H9 (cell line): ENCODE measurements at regions not wholly inside any gene's neighbourhood (a gene's known extent, or its start where the extent isn't known, plus 50 kb on each side); places are given as distances from the start of the nearest gene placed in this dataset.
A peak's percentile ranks its signal among the peaks of the same experiment; 100 is the strongest.

ENCODE experiments used
- DNase-seq: peaks from one replicate; pipeline ENCODE4 v3.0.0-alpha.2; 2017
- H2AFZ ChIP-seq: one replicate; pipeline ENCODE4 v1.6.1; 2013; ENCODE audit warnings: mild to moderate bottlenecking, low read length, control low read depth, moderate library complexity
- H2AK5ac ChIP-seq: 2 replicates; pipeline ENCODE4 v1.6.1; 2013; ENCODE audit warnings: low read length, control low read depth, mixed read lengths; ENCODE audit not compliant: insufficient read length
- H2BK120ac ChIP-seq: one replicate; pipeline ENCODE4 v1.6.1; 2013; ENCODE audit warnings: low read depth, mild to moderate bottlenecking, low read length, control low read depth, inconsistent platforms; ENCODE audit not compliant: poor library complexity, severe bottlenecking
- H2BK12ac ChIP-seq: 2 replicates; pipeline ENCODE4 v1.6.1; 2013; ENCODE audit warnings: low read length, control low read depth, mixed read lengths, low read depth; ENCODE audit not compliant: insufficient read length
- H2BK15ac ChIP-seq: 2 replicates; pipeline ENCODE4 v1.6.1; 2013; ENCODE audit warnings: low read depth, low read length, control low read depth
- H2BK20ac ChIP-seq: one replicate; pipeline ENCODE4 v1.6.1; 2013; ENCODE audit warnings: low read depth, mild to moderate bottlenecking, low read length, control low read depth, inconsistent platforms; ENCODE audit not compliant: poor library complexity, severe bottlenecking
- H2BK5ac ChIP-seq: 2 replicates; pipeline ENCODE4 v1.6.1; 2013; ENCODE audit warnings: low read length, control low read depth, mixed read lengths; ENCODE audit not compliant: insufficient read length
- H3K14ac ChIP-seq: 2 replicates; pipeline ENCODE4 v1.6.1; 2013; ENCODE audit warnings: low read length, control low read depth; ENCODE audit not compliant: insufficient read depth
- H3K18ac ChIP-seq: 2 replicates; pipeline ENCODE4 v1.6.1; 2013; ENCODE audit warnings: low read depth, mild to moderate bottlenecking, mixed read lengths, low read length, control low read depth; ENCODE audit not compliant: insufficient read length
- H3K23ac ChIP-seq: 2 replicates; pipeline ENCODE4 v1.6.1; 2013; ENCODE audit warnings: low read length, control low read depth, mixed read lengths, low read depth; ENCODE audit not compliant: insufficient read length
- H3K23me2 ChIP-seq: 2 replicates; pipeline ENCODE4 v1.6.1; 2013; ENCODE audit warnings: low read depth, mild to moderate bottlenecking, mixed read lengths, low read length, control low read depth; ENCODE audit not compliant: insufficient read length, poor library complexity, severe bottlenecking
- H3K27ac ChIP-seq: 2 replicates; pipeline ENCODE4 v1.5.1; 2013; ENCODE audit warnings: low read length, control low read depth, mixed read lengths, low read depth; ENCODE audit not compliant: insufficient read length
- H3K27me3 ChIP-seq: 2 replicates; pipeline ENCODE4 v1.6.1; 2013; ENCODE audit warnings: low read length, control low read depth, inconsistent platforms; ENCODE audit not compliant: insufficient read depth
- H3K4ac ChIP-seq: 2 replicates; pipeline ENCODE4 v1.6.1; 2013; ENCODE audit warnings: low read depth, mild to moderate bottlenecking, control low read depth, inconsistent platforms, low read length, moderate library complexity
- H3K4me1 ChIP-seq: 2 replicates; pipeline ENCODE4 v1.6.1; 2013; ENCODE audit warnings: low read length, control low read depth, inconsistent platforms; ENCODE audit not compliant: insufficient read depth
- H3K4me2 ChIP-seq: 2 replicates; pipeline ENCODE4 v1.6.1; 2013; ENCODE audit warnings: low read length, control low read depth, mixed read lengths; ENCODE audit not compliant: insufficient read length, insufficient read depth
- H3K56ac ChIP-seq: 2 replicates; pipeline ENCODE4 v1.6.1; 2013; ENCODE audit warnings: low read depth, mild to moderate bottlenecking, mixed read lengths, low read length, control low read depth; ENCODE audit not compliant: insufficient read length
- H3K79me1 ChIP-seq: 2 replicates; pipeline ENCODE4 v1.6.1; 2013; ENCODE audit warnings: low read depth, mild to moderate bottlenecking, moderate library complexity, low read length, control low read depth, inconsistent platforms; ENCODE audit not compliant: insufficient read depth, poor library complexity, severe bottlenecking
- H3K79me2 ChIP-seq: 2 replicates; pipeline ENCODE4 v1.6.1; 2013; ENCODE audit warnings: low read length, control low read depth, inconsistent platforms; ENCODE audit not compliant: insufficient read depth
- H3K9ac ChIP-seq: 2 replicates; pipeline ENCODE4 v1.6.1; 2013; ENCODE audit warnings: low read length, control low read depth, mixed read lengths; ENCODE audit not compliant: insufficient read length; ENCODE audit errors: extremely low read depth
- H3K9me3 ChIP-seq: one replicate; pipeline ENCODE4 v1.6.1; 2013; ENCODE audit warnings: low read depth, low read length, inconsistent platforms; ENCODE audit not compliant: control insufficient read depth
- H3T11ph ChIP-seq: one replicate; pipeline ENCODE4 v1.6.1; 2013; ENCODE audit warnings: mild to moderate bottlenecking, low read length, control low read depth, inconsistent platforms
- H4K20me1 ChIP-seq: one replicate; pipeline ENCODE4 v1.6.1; 2013; ENCODE audit not compliant: control insufficient read depth, insufficient read length, insufficient read depth
- H4K5ac ChIP-seq: 2 replicates; pipeline ENCODE4 v1.6.1; 2013; ENCODE audit warnings: low read depth, mild to moderate bottlenecking, mixed read lengths, low read length, control low read depth; ENCODE audit not compliant: insufficient read length
- H4K8ac ChIP-seq: replicated peaks from 2 replicates; pipeline ENCODE4 v1.6.1; 2013; ENCODE audit warnings: low read length, control low read depth, mixed read lengths, low read depth; ENCODE audit not compliant: insufficient read length
- H4K91ac ChIP-seq: 2 replicates; pipeline ENCODE4 v1.6.1; 2013; ENCODE audit warnings: low read depth, mild to moderate bottlenecking, moderate library complexity, mixed read lengths, low read length, control low read depth; ENCODE audit not compliant: insufficient read length
- H3K27ac Mint-ChIP-seq, 3 experiments: 2 replicates in 2 of 3; 3 replicates in 1 of 3; pipeline ENCODE4 v1.8.0; 2020 to 2021; ENCODE audit warnings: mixed read lengths in 3 of 3, mild to moderate bottlenecking in 1 of 3, moderate library complexity in 1 of 3
- H3K27me3 Mint-ChIP-seq: 2 replicates; pipeline ENCODE4 v1.8.0; 2021; ENCODE audit warnings: low read depth, mild to moderate bottlenecking, moderate library complexity, mixed read lengths
- H3K36me3 Mint-ChIP-seq, 3 experiments: 2 replicates in 2 of 3; 3 replicates in 1 of 3; pipeline ENCODE4 v1.8.0; 2020 to 2021; ENCODE audit warnings: low read depth in 3 of 3, mixed read lengths in 3 of 3; ENCODE audit not compliant: insufficient read depth in 1 of 3
- H3K4me1 Mint-ChIP-seq, 2 experiments: 2 replicates each; pipeline ENCODE4 v1.8.0; 2020; ENCODE audit warnings: mixed read lengths in 2 of 2
- H3K4me3 Mint-ChIP-seq, 2 experiments: 2 replicates in 1 of 2; 3 replicates in 1 of 2; pipeline ENCODE4 v1.8.0; 2020 to 2021; ENCODE audit warnings: mild to moderate bottlenecking in 2 of 2, mixed read lengths in 2 of 2, moderate library complexity in 1 of 2
- H3K9me3 Mint-ChIP-seq, 2 experiments: 2 replicates in 1 of 2; 3 replicates in 1 of 2; pipeline ENCODE4 v1.8.0; 2020; ENCODE audit warnings: mild to moderate bottlenecking in 2 of 2, mixed read lengths in 2 of 2, moderate library complexity in 1 of 2
- CTCF ChIP-seq: fragments of 200-600 bp; sonication (generic); conservative IDR thresholded peaks from 3 replicates; pipeline ENCODE4 v1.8.0; 2021; ENCODE audit warnings: antibody characterized with exemption, mild to moderate bottlenecking
- WGBS: extraction: QIAGEN DNeasy Blood & Tissue Kit; methylation state at CpG from one replicate; pipeline ENCODE4 v1.1.7; 2013; ENCODE audit warnings: missing lambda C conversion rate, low lambda C conversion rate, mixed read lengths; ENCODE audit not compliant: insufficient read length; ENCODE audit errors: extremely low coverage; 5-methylcytosine and 5-hydroxymethylcytosine counted together

- TF ChIP-seq CTCF = no peak
- Mint-ChIP-seq H3K36me3 (no peaks in the 10 kb centered on the region; a peak in 1 of 7 replicates), H3K9me3 (no peaks in the 10 kb centered on the region), H3K4me1 (0 out of 4 replicates have a peak, but pooled peaks cover 3% of the 10 kb centered on the region in 2 experiments), H3K27ac (peak overlapping the region in 1 of 3 experiments; percentile 73; a peak in 1 of 7 replicates), H3K4me3 (no peak overlapping the region), H3K27me3 (no peaks in the 10 kb centered on the region)
- Histone ChIP-seq H4K20me1 (no peaks in the 10 kb centered on the region), H3K23me2 (no peaks in the 10 kb centered on the region), H2BK15ac (no peak overlapping the region), H3K14ac (no peak overlapping the region), H3K79me2 (no peaks in the 10 kb centered on the region), H3K4me1 (no peaks in the 10 kb centered on the region; the same call in 1 of the 2 replicates), H2AK5ac (no peak overlapping the region), H3K23ac (no peak overlapping the region), H2BK5ac (no peak overlapping the region), H3T11ph (no peak overlapping the region), H3K9me3 (no peaks in the 10 kb centered on the region), H3K56ac (no peak overlapping the region), H3K27ac (no peak overlapping the region), H3K79me1 (no peaks in the 10 kb centered on the region), H2BK12ac (no peak overlapping the region), H3K27me3 (no peaks in the 10 kb centered on the region), H4K91ac (no peak overlapping the region), H3K18ac (no peak overlapping the region), H2BK20ac (no peak overlapping the region), H3K4ac (no peak overlapping the region), H4K5ac (no peak overlapping the region), H2AFZ (no peak overlapping the region), H3K4me2 (no peak overlapping the region), H2BK120ac (no peak overlapping the region), H4K8ac (no peak overlapping the region), H3K9ac (no peak overlapping the region)
- no peak for DNase-seq
- no CpG with 5 or more reads among the region's 2 CpGs for WGBS
Observed at GRCh38 chr13:91086936-91087716, 260.4 kb upstream of the MIR17HG start.
